HepG2 (cell line): ENCODE measurements at regions not wholly inside any gene's neighbourhood (a gene's known extent, or its start where the extent isn't known, plus 50 kb on each side); places are given as distances from the start of the nearest gene placed in this dataset.

Source experiments
- CEBPZ ChIP-seq: IDR thresholded peaks from 2 replicates; pipeline ENCODE4 v1.6.1; 2012; ENCODE audit warnings: low read length, improper control_type of control experiment
- EP300 ChIP-seq, 3 experiments: sonication (generic) in 1 of 3; formaldehyde crosslinking in 1 of 3; IDR thresholded peaks; 2 replicates each; pipeline versions ENCODE4 v1.5.1 to v1.6.1; 2011 to 2020; ENCODE audit warnings: low read depth in 2 of 3, low read length in 2 of 3, borderline replicate concordance in 1 of 3, improper control_type of control experiment in 1 of 3, mild to moderate bottlenecking in 1 of 3, missing genetic modification reagents in 1 of 3, moderate library complexity in 1 of 3
- FOXO4 ChIP-seq: sonication (generic); formaldehyde crosslinking; conservative IDR thresholded peaks from 2 replicates; pipeline ENCODE4 v1.8.1; 2023; ENCODE audit warnings: missing genetic modification reagents
- KAT8 ChIP-seq: IDR thresholded peaks from 2 replicates; pipeline ENCODE4 v1.6.1; 2016; ENCODE audit warnings: missing genetic modification reagents, missing compliant biosample characterization
- MAF1 ChIP-seq: sonication (generic); formaldehyde crosslinking; IDR thresholded peaks from 2 replicates; pipeline ENCODE4 v1.5.0; 2020; ENCODE audit warnings: missing genetic modification reagents, borderline replicate concordance
- MYNN ChIP-seq: sonication (generic); formaldehyde crosslinking; IDR thresholded peaks from 2 replicates; pipeline ENCODE4 v1.4.0; 2020; ENCODE audit warnings: mild to moderate bottlenecking, low read depth, missing genetic modification reagents
- NFRKB ChIP-seq: fragments of 450-650 bp; IDR thresholded peaks from 2 replicates; pipeline ENCODE4 v1.6.1; 2017
- NR1H2 ChIP-seq: sonication (generic); formaldehyde crosslinking; IDR thresholded peaks from 2 replicates; pipeline ENCODE4 v1.8.1; 2022; ENCODE audit warnings: low read depth, missing genetic modification reagents, borderline replicate concordance
- SOX5 ChIP-seq: IDR thresholded peaks from 2 replicates; pipeline ENCODE4 v1.6.1; 2016; ENCODE audit warnings: borderline replicate concordance
- THAP9 ChIP-seq: sonication (generic); formaldehyde crosslinking; IDR thresholded peaks from 2 replicates; pipeline ENCODE4; 2020; ENCODE audit warnings: missing genetic modification reagents, mild to moderate bottlenecking, borderline replicate concordance
- ZBTB1 ChIP-seq: sonication (generic); formaldehyde crosslinking; IDR thresholded peaks from 2 replicates; pipeline ENCODE4 v1.4.0; 2020; ENCODE audit warnings: missing genetic modification reagents, borderline replicate concordance
- ZNF432 ChIP-seq: sonication (generic); formaldehyde crosslinking; IDR thresholded peaks from 2 replicates; pipeline ENCODE4 v1.5.0; 2020; ENCODE audit warnings: missing genetic modification reagents, mild to moderate bottlenecking, borderline replicate concordance
- ZNF556 ChIP-seq: sonication (generic); formaldehyde crosslinking; IDR thresholded peaks from 2 replicates; pipeline ENCODE4 v1.4.0; 2020; ENCODE audit warnings: mild to moderate bottlenecking, missing genetic modification reagents, borderline replicate concordance
- ZNF589 ChIP-seq: sonication (generic); formaldehyde crosslinking; conservative IDR thresholded peaks from 2 replicates; pipeline ENCODE4 v1.8.0; 2022; ENCODE audit warnings: mild to moderate bottlenecking, moderate library complexity, missing genetic modification reagents
- ZNF704 ChIP-seq: sonication (generic); formaldehyde crosslinking; IDR thresholded peaks from 2 replicates; pipeline ENCODE4 v1.8.1; 2023; ENCODE audit warnings: mild to moderate bottlenecking, inconsistent platforms, moderate library complexity, missing genetic modification reagents, borderline replicate concordance
- ZNF891 ChIP-seq: sonication (generic); formaldehyde crosslinking; IDR thresholded peaks from 2 replicates; pipeline ENCODE4 v1.5.0; 2020; ENCODE audit warnings: mild to moderate bottlenecking, missing genetic modification reagents

GRCh38 chr6:1230689-1231605, 81.0 kb upstream of the FOXQ1 start (continued):
- TF ChIP-seq CEBPZ (no peak), FOXO4 (CRISPR knock-in tag) (no peak), ZNF704 (CRISPR knock-in tag) (0 out of 2 replicates have a peak, but pooled peaks have one; percentile 66), SOX5 (CRISPR knock-in tag) (peak; percentile 75), ZNF432 (CRISPR knock-in tag) (no peak), ZNF891 (CRISPR knock-in tag) (no peak), MAF1 (CRISPR knock-in tag) (no peak), KAT8 (CRISPR knock-in tag) (peak; percentile 65), NR1H2 (CRISPR knock-in tag) (no peak), MYNN (CRISPR knock-in tag) (no peak; the same call in 1 of the 2 replicates), ZNF589 (no peak), EP300 (IDR thresholded peaks at IDR 0.05; ENCODE audit: low read depth in 2 of 2, low read length in 2 of 2) (peak; percentile 57 to 92; a peak in 3 of 4 replicates), EP300 (CRISPR knock-in tag; IDR thresholded peaks at IDR 0.05; ENCODE audit: borderline replicate concordance) (no peak; the same call in 1 of the 2 replicates), ZNF556 (CRISPR knock-in tag) (peak; percentile 77; the same call in 1 of the 2 replicates), THAP9 (CRISPR knock-in tag) (no peak), ZBTB1 (CRISPR knock-in tag) (no peak), NFRKB (no peak)
